Cardiac muscle cell (in vitro differentiated cells and primary cell): ENCODE measurements at regions not wholly inside any gene's neighbourhood (a gene's known extent, or its start where the extent isn't known, plus 50 kb on each side); places are given as distances from the start of the nearest gene placed in this dataset.

Experiments used
- DNase-seq, 2 donors: peaks; one replicate each; pipeline versions ENCODE4 v3.0.0 to v3.0.0-alpha.2; 2010 to 2017; ENCODE audit warnings: low read depth in 1 of 2, low spot score in 1 of 2
- H3K27ac ChIP-seq: fragments of 200-600 bp; sonication (generic); 2 replicates; pipeline ENCODE4 v1.5.1; 2016
- H3K27me3 ChIP-seq: fragments of 200-600 bp; sonication (generic); 2 replicates; pipeline ENCODE4 v1.6.0; 2016; ENCODE audit warnings: control low read depth
- H3K36me3 ChIP-seq: fragments of 200-600 bp; sonication (generic); 2 replicates; pipeline ENCODE4 v1.5.1; 2016; ENCODE audit warnings: control low read depth
- H3K4me1 ChIP-seq: fragments of 200-600 bp; sonication (generic); 2 replicates; pipeline ENCODE4 v1.8.1; 2017; ENCODE audit warnings: low read depth, mild to moderate bottlenecking, mixed run types
- H3K4me3 ChIP-seq: fragments of 200-600 bp; sonication (generic); 2 replicates; pipeline ENCODE4 v1.5.1; 2016; ENCODE audit warnings: mild to moderate bottlenecking
- H3K9me3 ChIP-seq: fragments of 200-600 bp; sonication (generic); 2 replicates; pipeline ENCODE4 v1.5.1; 2017; ENCODE audit warnings: low read depth, mild to moderate bottlenecking, control low read depth
- TF ChIP-seq, protein P1 (sequence below): IDR thresholded peaks from 2 replicates; pipeline ENCODE4 v1.5.1; 2012; ENCODE audit warnings: low read depth, mild to moderate bottlenecking, low read length

GRCh38 chr11:91700854-91701253, 523.8 kb upstream of the FAT3 start:
- Histone ChIP-seq H3K27me3 (peaks cover 49% of the 10 kb centered on the region), H3K36me3 (no peaks in the 10 kb centered on the region), H3K9me3 (no peaks in the 10 kb centered on the region), H3K27ac (no peak overlapping the region), H3K4me3 (no peak overlapping the region), H3K4me1 (no peaks in the 10 kb centered on the region)
- no peak for DNase-seq
- TF ChIP-seq, protein P1, sequence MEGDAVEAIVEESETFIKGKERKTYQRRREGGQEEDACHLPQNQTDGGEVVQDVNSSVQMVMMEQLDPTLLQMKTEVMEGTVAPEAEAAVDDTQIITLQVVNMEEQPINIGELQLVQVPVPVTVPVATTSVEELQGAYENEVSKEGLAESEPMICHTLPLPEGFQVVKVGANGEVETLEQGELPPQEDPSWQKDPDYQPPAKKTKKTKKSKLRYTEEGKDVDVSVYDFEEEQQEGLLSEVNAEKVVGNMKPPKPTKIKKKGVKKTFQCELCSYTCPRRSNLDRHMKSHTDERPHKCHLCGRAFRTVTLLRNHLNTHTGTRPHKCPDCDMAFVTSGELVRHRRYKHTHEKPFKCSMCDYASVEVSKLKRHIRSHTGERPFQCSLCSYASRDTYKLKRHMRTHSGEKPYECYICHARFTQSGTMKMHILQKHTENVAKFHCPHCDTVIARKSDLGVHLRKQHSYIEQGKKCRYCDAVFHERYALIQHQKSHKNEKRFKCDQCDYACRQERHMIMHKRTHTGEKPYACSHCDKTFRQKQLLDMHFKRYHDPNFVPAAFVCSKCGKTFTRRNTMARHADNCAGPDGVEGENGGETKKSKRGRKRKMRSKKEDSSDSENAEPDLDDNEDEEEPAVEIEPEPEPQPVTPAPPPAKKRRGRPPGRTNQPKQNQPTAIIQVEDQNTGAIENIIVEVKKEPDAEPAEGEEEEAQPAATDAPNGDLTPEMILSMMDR = no peak

- TF ChIP-seq, protein P1 = no peak
- Histone ChIP-seq H3K27me3 (peaks cover 37% of the 10 kb centered on the region), H3K27ac (no peak overlapping the region)
Measured at GRCh38 chr11:91698845-91699244, 525.8 kb upstream of the FAT3 start.

GRCh38 chr11:91694331-91694730, 530.3 kb upstream of the FAT3 start:
- Histone ChIP-seq H3K27ac (no peak overlapping the region), H3K36me3 (no peaks in the 10 kb centered on the region), H3K4me1 (no peaks in the 10 kb centered on the region), H3K27me3 (peaks cover 18% of the 10 kb centered on the region), H3K4me3 (no peak overlapping the region), H3K9me3 (no peaks in the 10 kb centered on the region)
- no peak for DNase-seq
- TF ChIP-seq, protein P1 = no peak

More at GRCh38 chr11:91698845-91699244, 525.8 kb upstream of the FAT3 start:
- Histone ChIP-seq H3K4me3 (no peak overlapping the region), H3K36me3 (no peaks in the 10 kb centered on the region), H3K9me3 (no peaks in the 10 kb centered on the region), H3K4me1 (no peaks in the 10 kb centered on the region)
- DNase-seq = no peak

DNA sequence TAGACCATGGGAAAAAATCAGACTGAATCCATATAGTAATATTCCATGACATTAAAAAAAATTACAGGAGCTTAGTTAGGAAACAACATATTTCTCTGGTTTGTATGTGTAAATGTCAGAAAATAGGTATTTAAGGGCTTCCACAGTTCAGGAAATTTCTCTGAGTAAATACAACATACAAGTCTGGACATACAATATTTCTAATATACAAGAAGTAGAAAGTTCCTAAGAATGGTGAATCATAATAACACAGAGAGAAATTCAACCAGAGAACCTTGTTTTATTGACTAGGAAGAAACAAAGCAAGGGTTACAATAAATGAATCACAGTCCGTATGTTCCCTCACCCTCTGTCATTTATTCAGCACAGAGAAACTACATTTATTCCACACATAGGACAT, 532.7 kb upstream of the FAT3 start:
- TF ChIP-seq, protein P1 = no peak
- H3K27me3 ChIP-seq = peaks cover 18% of the 10 kb centered on the region

GRCh38 chr11:91688672-91689071, 535.9 kb upstream of the FAT3 start:
- Histone ChIP-seq H3K36me3 (no peaks in the 10 kb centered on the region), H3K4me3 (no peak overlapping the region), H3K4me1 (no peaks in the 10 kb centered on the region), H3K27ac (no peak overlapping the region), H3K9me3 (no peaks in the 10 kb centered on the region), H3K27me3 (peaks cover 9% of the 10 kb centered on the region)
- TF ChIP-seq, protein P1 = no peak
- DNase-seq = no peak

More for the DNA sequence above, 532.7 kb upstream of the FAT3 start:
- H3K36me3 ChIP-seq = no peaks in the 10 kb centered on the region
- no peak for DNase-seq
- no peaks in the 10 kb centered on the region for H3K9me3 ChIP-seq
- H3K27ac ChIP-seq = no peak overlapping the region
- H3K4me3 ChIP-seq = no peak overlapping the region
- no peaks in the 10 kb centered on the region for H3K4me1 ChIP-seq

- no peaks in the 10 kb centered on the region for H3K27me3 ChIP-seq
- H3K4me1 ChIP-seq = no peaks in the 10 kb centered on the region
- peak in 1 of 2 donors; percentile 7 for DNase-seq
- no peaks in the 10 kb centered on the region for H3K36me3 ChIP-seq
- H3K27ac ChIP-seq = no peak overlapping the region
- TF ChIP-seq, protein P1 = no peak
- H3K4me3 ChIP-seq = no peak overlapping the region
- H3K9me3 ChIP-seq = no peaks in the 10 kb centered on the region
Measured at GRCh38 chr11:91686700-91687099, 537.9 kb upstream of the FAT3 start.
